ENCODE measurements at regions not wholly inside any gene's neighbourhood (a gene's known extent, or its start where the extent isn't known, plus 50 kb on each side); places are given as distances from the start of the nearest gene placed in this dataset.
"Not testable (repeated sequence)": the region's sequence is repeated elsewhere in the genome, so short reads cannot be mapped to it uniquely, and the experiment has no call there.

DNA sequence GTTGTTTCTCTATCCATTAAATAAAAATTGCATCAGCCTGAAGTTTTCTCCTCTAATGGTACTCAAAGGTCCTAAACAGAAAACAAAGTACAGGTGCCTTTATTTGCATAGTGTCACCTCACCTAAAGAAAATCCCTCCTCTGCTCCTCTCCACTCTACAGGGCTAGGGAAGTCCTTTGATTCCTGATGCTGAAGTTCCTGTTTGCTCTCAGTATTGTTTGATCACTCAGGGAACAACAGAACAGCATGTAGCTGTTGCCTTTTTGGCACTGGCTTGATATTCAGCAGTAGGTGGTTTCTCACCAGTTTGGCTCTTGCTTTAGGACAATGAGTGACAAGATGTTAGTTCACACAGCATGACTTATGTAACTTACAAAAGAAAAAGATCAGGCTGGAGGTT lies 156.2 kb upstream of the SLC7A11 start:
- DNase-seq (ENCODE audit: low read depth) = no peak

DNA sequence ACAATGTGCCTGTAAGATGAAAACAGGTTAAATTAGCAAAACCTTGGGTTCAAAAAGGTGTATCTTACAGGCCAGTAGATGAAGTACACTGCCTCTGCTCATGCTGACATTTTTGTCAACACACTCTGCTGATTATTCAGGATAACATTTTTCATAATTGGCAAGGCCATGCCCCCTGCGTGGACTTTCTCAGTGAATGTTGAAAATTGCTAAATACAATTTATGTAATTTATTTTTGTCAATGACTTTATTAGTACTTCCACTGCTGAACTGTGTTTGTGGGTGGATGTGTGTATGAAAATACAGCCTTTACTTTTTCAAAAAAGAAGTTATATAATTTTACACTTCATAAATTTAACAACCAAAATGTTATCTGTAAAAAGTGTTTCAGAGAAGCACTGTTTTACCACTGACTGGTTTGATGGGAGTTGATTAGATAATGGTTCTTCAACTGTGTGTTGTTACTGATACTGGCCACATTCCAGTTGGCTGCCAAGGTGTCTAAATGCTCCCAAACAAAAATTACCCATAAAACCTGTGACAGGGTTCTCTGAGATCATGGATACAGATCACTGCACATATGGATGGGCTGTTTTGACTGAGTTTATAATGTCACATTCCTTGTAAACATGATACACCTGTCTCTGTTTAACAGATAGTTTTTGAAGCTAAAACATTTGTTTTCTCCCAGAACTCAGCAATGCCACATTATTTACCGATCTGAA lies 151.9 kb upstream of the SLC7A11 start:
- DNase-seq (ENCODE audit: low read depth) = no peak

DNA sequence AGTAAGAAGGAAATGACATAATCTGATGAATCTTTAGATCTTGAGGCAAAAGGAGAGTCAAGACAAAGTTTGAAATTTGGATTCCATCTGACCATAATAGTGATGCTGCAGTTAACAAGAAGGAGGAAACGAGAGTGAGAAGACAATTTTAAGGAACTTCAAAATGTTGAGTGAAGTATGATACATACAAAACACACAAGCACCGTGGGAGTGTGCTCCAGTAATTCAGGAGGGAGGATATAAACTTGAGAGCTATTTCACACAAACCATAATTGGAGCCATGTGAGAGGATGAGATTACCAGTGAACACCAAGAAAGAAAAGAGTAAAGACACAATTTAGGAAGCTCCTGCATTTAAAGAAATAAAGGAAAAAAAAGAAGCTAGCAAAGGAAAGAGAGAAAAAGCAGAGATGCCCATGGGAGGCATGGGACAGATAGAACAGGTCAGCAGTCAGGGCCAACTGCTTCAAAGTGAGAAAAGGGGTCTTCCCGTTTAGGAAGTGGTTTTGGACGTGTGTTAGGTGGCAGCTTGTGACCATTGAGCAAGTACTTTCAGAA lies 150.7 kb upstream of the SLC7A11 start:
- DNase-seq (ENCODE audit: low read depth) = no peak

DNA sequence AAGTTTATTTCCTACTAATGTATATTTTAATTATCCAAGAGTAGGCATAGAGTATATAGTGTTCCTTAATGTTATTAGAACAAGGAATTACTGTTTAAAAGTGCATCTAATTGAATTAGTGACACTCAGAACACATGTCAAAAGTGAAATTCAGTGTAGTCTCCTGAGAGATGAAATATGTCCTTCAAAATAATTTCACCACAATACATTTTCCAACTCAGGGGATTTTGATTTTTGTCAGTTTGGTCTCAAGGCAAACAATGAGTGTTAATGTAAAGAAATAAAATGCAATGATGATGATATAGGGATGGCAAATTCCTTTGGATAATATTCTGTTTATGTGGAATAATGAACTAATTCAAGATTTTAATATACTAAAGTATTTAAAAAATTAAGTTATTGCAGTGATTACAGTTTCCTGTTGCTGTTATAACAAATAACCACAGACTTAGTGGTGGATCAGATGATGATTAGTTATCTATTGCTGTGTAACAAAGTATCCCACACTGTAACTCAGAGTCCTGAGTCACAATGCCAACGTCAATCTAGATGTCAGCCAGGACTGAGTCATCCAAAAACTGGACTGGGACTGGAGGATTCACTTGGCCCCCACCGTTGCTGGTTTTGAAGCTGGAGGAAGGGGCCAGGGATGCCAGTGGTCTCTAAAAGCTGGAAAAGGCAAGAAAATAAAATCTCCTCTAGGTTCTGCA lies 148.0 kb upstream of the SLC7A11 start:
- no peak for DNase-seq (ENCODE audit: low read depth)

DNA sequence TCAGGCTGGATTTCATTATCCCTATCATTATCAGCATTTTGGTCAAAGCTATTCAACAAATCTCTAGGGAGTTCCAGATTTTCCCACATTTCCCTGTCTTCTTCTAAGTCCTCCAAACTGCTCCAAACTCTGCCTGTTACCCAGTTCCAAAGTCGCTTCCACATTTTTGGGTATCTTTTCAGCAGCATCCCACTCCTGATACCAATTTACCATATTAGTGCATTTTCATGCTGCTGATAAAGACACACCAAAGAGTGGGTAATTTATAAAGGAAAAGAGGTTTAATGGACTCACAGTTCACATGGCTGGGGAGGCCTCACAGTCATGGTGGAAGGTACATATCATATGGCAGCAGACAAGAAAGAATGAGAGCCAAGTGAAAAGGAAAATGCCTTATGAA lies 132.8 kb upstream of the SLC7A11 start:
- no peak for DNase-seq (ENCODE audit: low read depth)

DNA sequence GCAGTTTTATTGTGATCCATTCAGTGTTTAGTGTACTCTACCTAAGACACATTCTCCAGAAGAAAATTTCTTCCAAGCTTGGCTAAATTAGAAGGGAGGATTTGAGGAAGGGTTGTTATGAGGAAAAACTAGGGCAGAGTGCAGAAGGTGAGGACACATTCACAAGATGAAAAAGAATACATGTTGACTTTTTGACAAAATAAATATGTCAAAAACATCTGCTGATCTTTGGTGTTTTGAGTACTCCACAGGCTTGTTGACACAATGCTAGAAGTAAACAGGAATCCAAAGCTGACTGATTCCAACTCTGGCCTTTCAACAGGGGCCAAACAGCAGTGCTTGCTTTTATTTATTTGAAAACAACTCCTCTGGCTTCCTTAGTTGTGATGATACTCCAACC lies 125.8 kb upstream of the SLC7A11 start:
- no peak for DNase-seq (ENCODE audit: low read depth)

DNA sequence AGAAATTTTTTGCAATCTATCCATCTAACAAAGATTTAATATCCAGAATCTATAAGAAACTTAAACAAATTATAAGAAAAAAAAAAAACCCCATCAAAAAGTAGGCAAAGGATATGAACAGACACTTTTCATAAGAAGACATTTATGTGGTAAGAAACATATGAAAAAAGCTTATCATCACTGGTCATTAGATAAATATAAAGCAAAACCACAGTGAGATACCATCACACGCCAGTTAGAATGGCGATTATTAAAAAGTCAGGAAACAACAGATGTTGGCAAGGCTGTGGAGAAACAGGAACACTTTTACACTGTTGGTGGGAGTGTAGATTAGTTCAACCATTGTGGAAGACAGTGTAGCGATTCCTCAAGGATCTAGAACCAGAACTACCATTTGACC lies 110.3 kb upstream of the SLC7A11 start:
- DNase-seq (ENCODE audit: low read depth) = not testable (repeated sequence)

DNA sequence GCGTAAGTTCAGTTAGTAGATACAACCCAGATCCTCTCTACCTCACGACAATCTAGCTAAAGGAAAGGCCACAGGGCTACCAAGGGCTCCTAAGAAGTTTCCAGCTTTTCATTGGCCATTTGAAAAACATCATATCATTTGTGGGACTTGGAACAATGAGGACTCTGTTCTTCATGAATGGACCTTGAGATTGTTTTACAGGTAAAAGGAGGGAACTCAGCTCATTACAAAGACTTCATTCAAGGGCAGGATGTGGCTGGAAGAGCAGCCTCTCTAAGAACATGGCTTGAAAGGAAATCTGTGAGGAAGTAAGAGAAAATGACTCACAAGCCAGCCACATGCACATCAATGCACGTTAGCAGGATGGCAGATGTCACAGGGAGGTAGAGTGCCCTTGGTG lies 105.9 kb upstream of the SLC7A11 start:
- DNase-seq (ENCODE audit: low read depth) = no peak

DNA sequence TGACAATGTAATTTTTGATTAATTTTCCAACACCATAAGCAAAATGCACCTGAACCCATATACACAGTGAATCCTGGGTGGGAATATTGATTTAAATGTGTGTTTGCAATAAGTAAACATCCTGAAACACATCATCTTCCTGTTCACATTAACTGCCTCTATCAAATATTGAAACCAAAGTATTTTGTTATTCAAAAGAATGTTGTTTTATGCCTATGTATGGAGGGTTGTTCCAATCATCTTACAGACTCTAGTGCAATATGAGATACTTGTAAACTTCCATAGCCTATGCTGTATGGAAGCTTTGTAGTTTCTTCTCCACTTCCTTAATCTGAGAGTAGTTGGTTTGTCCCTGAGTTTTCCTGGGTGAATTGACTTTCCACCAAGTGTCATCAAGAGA lies 105.4 kb upstream of the SLC7A11 start:
- no peak for DNase-seq (ENCODE audit: low read depth)

DNA sequence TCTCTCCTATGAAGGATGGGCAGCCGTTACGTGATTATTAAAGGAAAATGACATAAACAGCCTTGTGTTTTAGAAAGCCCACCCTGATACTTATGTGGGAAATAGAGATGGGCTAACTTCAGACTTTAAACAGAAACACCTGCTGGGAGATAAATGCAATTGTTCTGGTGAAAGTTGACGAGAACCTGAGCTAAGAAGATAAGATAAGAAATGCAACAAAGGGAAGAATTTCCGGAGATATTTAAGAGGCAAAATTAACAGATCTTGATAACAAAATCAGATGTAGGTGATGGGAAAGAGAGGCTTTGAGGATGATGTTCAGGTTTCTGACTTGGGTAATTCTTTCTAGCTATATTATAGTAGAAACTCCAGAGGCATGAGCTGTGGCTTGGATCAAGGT lies 102.7 kb upstream of the SLC7A11 start:
- DNase-seq (ENCODE audit: low read depth) = no peak

DNA sequence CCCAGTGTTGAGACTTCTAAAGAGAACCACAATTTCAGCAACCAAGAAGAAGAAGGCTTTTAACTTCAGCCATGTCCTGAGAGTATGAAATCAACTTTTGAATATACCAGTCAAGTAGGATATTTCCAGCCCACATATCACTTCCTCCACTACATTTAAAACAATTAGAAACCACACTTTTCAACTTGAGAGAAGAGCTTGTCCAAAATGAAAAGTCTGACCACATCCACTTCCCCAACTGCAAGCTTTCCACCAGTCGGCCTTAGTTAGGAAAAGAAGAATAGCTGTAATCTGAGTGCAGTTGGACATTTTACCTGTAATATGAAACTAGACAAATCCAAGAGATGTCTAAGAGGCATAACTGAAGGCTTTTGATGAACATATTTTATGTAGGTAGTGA lies 101.9 kb upstream of the SLC7A11 start:
- no peak for DNase-seq (ENCODE audit: low read depth)

DNA sequence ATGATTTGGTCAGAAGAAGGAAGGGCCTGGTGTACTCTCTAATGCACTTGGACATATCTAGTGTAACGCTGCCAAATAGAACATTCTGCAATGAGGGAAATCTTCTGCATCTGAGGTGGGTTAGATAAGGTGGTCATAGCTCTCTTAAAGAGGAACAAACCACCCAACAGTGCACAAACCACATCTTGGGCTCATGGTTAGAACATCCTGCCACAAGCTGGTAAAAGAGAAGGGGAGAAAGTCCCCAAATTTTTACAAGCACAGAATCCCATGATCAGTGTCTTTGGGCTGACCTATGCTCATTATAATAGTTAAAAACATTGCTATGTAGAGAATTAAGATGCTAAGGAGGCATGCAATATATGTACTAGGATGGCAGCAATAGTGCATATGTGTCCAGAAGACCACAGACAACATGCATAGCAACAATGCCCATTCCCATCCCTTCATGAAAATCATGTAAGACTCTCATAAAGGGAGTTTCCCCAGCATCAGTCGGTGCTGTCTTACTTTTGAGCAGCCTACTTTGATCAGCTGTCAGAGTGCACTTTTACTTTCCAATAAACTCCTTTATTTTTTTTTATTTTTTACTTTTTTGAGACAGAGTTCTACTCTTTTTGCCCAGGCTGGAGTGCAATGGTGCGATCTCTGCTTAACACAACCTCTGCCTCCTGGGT lies 99.7 kb upstream of the SLC7A11 start:
- no peak for DNase-seq (ENCODE audit: low read depth)

DNA sequence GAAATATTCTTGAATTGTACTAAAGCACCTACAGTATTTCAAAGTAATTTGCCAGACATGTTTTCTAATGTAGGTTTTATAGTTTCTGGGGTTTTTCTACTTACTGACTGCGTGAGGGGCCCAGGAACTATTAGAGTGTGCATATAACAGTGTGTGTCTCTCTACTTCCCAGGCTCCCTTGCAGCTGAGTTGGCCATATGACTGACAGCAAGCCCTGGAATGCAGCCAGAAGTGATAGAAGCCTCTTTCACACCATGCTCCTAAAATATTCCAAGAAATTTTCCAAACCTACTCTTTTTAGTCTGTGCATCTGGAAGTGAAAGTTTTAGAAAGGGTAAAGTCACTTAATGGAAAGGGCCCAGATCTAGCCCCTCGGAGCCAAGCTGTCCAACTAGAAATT lies 96.7 kb upstream of the SLC7A11 start:
- no peak for DNase-seq (ENCODE audit: low read depth)

DNA sequence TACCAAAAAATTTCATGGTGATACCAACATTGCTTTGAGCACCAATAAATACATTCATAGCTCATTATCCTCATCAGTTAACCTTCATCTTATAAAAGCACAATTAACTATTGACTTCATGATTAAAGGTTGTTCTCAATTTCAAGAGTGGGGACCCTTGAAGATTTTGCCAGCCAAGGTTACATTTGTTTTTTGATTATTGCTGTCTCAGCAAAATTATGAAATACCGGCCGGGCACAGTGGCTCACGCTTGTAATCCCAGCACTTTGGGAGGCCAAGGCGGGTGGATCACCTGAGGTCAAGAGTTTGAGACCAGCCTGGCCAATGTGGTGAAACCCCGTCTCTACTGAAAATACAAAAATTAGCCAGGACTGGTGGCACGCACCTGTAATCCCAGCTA lies 96.1 kb upstream of the SLC7A11 start:
- not testable (repeated sequence) for DNase-seq (ENCODE audit: low read depth)

DNA sequence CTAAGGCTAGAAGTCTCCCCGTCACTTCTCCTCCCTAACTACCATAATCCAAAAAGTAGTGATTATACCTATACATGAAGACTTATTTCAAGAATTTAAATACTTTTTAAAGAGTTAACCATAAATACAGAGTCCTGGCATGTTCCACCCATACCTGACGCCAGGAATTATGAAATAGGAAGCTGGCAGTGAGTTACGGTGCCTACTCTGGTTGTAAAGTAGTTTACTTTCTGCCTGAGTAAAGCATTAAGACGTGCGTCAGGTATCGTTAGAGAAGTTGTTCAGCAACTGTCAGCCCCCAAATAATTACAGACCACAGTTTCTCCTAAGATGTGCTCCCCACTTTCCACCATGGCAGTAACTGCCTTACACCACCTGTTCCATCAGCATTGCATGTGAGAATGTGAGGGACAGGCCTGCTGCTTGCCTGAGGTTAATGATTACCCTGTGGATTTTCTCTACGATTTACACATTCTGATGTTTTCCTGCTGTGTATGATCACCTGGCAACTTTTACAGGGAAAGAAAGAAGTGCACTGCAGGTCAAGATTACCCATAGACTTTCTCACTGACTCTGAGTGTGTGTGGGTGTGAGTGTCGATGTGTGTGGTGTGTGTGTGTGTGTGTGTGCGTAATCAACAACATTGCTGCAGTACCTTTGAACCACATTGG lies 92.3 kb upstream of the SLC7A11 start:
- no peak for DNase-seq (ENCODE audit: low read depth)

DNA sequence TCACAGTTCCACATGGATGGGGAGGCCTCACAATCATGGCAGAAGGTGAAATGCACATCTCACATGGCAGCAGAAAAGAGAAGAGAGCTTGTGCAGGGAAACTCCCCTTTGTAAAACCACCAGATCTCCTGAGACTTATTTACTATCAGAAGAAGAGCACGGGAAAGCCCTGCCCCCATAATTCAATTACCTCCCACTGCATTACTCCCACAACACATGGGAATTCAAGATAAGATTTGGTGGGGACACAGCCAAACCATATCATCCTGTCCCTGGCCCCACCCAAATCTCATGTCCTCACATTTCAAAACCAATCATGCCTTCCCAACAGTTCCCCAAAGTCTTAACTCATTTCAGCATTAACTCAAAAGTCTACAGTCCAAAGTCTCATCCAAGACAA lies 90.3 kb upstream of the SLC7A11 start:
- DNase-seq (ENCODE audit: low read depth) = not testable (repeated sequence)

DNA sequence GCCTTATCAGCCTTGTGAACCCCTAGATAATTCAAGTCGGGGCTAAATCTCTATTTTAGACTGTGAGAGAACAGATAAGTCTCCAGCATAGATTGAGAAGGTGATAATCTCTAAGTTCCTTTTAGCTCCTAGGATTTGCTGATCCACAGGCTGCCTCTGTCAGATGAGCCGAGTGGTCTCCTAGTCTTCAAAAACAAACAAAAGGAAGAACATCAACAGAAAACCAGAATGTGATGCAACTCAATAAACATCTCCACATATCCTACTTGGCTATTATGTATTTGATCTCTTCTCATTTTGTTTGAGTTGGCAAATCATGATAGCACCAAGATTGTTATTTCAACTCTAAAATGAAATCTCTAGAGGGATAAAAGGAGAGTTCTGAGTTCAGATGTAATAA lies 88.4 kb upstream of the SLC7A11 start:
- no peak for DNase-seq (ENCODE audit: low read depth)

DNA sequence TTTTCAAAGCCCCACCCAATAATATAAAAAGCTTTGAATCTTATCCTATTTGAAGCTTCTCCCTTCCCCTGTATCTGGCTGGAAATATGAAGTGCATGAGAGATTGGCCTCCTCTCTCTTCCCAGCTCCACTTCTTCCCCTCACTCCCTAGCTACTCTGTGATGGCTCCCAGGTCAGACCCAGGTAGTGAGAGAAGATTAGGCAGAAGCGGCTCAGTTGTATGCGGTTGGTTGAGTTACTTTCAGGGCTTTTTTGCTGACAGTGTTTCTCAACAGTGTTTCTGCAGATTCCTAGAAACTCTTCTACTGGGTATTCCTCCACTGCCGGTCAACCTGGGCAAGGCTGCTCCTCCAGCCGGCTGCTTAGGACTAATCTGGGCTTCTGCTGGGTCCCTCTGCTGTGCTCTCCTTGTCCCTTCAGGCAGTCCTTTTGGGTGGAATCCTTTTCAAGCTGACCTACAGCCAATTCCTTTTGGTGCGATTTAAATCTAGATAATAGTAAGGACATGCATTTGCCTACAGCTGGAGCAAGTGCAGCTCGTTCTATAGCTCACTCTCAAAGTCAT lies 87.4 kb upstream of the SLC7A11 start:
- no peak for DNase-seq (ENCODE audit: low read depth)

DNA sequence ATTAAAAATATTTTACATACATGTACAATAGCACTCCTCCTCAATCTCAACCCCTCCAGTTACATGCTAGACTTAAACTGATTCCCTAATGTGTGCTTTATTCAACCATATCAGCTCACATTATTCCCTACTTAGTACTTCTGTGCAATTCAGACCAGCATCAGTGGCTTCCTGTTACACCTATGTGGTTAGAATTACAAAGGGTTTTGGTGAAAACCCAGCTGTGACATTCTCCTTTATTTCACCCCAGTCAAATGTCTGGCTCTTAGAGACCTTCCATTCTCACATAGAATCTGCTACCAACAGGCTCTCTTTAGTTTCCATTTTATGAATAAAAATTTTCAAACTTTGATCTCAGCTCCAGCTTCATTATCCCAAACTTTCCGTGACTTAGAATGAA lies 85.2 kb upstream of the SLC7A11 start:
- DNase-seq (ENCODE audit: low read depth) = no peak

DNA sequence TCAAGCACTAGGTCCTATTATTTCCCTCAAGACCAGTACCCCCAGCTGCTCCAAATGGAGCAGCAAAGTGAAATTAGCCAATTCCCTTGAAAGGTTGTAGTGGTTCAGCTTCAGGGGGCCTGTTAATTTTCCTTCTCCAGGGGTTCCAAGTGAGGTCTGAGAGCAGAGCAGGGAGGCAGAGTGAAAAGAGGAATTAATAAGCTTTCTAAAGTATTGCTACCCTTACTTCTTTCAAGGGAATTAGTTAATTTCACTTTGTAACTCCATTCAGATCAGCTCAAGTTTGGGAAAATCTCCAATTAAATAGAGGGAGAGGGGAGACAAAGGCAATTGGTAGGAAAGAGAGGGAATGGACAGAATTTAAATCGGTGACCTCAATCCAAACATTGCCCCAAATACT lies 78.7 kb upstream of the SLC7A11 start:
- no peak for DNase-seq (ENCODE audit: low read depth)

DNA sequence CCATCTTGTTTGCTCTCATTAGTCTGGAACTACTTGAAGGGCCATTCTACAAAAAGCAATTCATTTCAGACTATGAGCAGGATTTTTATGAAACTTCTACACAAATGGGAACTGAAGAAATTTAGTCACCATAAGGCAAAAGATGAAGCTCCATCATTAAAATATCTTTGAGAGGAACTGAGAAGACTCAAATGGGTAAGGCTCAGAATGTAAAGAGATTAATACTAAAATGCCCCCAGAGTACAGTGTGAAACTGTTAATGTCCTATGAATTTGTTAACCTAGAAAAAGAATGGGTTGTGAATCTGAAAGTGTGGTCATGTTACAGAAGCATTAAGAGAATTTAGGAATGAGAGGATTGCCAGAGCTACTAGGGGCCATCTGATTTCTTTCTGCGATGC lies 77.9 kb upstream of the SLC7A11 start:
- DNase-seq (ENCODE audit: low read depth) = no peak

DNA sequence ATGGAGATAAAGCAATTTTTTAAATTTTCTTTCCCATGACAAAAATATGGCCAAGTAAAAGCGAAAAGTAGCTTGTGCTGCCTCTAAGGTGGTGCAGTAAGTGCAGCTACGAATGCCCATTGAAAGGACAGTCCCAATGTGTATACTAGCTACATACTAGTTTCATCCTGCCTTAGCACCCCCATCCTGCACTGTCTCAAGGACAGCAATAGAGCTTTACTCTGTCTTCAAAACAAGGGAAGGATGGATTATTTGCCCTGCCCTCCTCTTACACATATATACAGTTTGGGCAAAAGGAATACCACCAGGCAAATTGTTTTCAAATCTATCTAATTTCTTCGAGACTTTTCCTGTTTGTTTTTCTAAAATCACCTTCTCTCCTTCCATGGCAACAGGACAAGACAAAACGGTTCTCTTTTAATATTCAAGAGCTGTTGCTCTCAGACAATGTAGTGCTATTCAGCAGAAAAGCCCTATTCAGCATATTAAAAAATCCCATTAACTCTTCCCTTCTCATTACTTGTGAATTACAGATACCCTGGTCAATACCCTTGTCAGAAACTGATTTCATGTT lies 75.1 kb upstream of the SLC7A11 start:
- DNase-seq (ENCODE audit: low read depth) = no peak
